Stimulated activated CD4-positive, alpha-beta T cell treated with anti-CD3 and anti-CD28 coated beads, Interleukin-1b, Interleukin-23, amount 100 ng/mL, for 4 hours (primary cell): ENCODE measurements at regions not wholly inside any gene's neighbourhood (a gene's known extent, or its start where the extent isn't known, plus 50 kb on each side); places are given as distances from the start of the nearest gene placed in this dataset.

Experiments used
- DNase-seq, 2 donors: peaks; one replicate each; pipeline ENCODE4 v3.0.0-alpha.2; 2020; ENCODE audit warnings: low read depth in 2 of 2

- no peak for DNase-seq
These were observed 122.7 kb upstream of the SESN3 start for GRCh38 chr11:95353706-95354105.

GRCh38 chr11:95352733-95353346, 121.8 kb upstream of the SESN3 start:
- DNase-seq, result no peak

GRCh38 chr11:95349345-95349942, 118.4 kb upstream of the SESN3 start:
- no peak for DNase-seq

GRCh38 chr11:95346265-95346664, 115.3 kb upstream of the SESN3 start:
- no peak for DNase-seq

- no peak for DNase-seq
These were observed 114.6 kb upstream of the SESN3 start for GRCh38 chr11:95345651-95346050.

- no peak for DNase-seq
These were observed 114.1 kb upstream of the SESN3 start for GRCh38 chr11:95344932-95345642.

- no peak for DNase-seq
These were observed 110.2 kb upstream of the SESN3 start for GRCh38 chr11:95341221-95341620.

- DNase-seq, result no peak
These were observed 108.3 kb upstream of the SESN3 start for GRCh38 chr11:95339086-95339901.

- DNase-seq, result no peak
These were observed 107.5 kb upstream of the SESN3 start for GRCh38 chr11:95338430-95338991.

- no peak for DNase-seq
These were observed 107.0 kb upstream of the SESN3 start for GRCh38 chr11:95337972-95338429.

- peak; percentile 15 to 21 for DNase-seq
These were observed 106.4 kb upstream of the SESN3 start for GRCh38 chr11:95337175-95337957.

GRCh38 chr11:95335989-95336388, 105.0 kb upstream of the SESN3 start:
- DNase-seq, result no peak

GRCh38 chr11:95331161-95331560, 100.2 kb upstream of the SESN3 start:
- DNase-seq, result no peak

GRCh38 chr11:95330302-95330701, 99.3 kb upstream of the SESN3 start:
- DNase-seq, result no peak

- no peak for DNase-seq
These were observed 96.4 kb upstream of the SESN3 start for GRCh38 chr11:95327273-95327948.

- no peak for DNase-seq
These were observed 94.8 kb upstream of the SESN3 start for GRCh38 chr11:95325777-95326258.

GRCh38 chr11:95324826-95325225, 93.8 kb upstream of the SESN3 start:
- no peak for DNase-seq

- no peak for DNase-seq
These were observed 91.5 kb upstream of the SESN3 start for GRCh38 chr11:95322539-95322938.

GRCh38 chr11:95318498-95318897, 87.5 kb upstream of the SESN3 start:
- DNase-seq, result no peak

GRCh38 chr11:95308512-95309035, 77.6 kb upstream of the SESN3 start:
- no peak for DNase-seq
